PC-3 (cell line): ENCODE measurements at regions not wholly inside any gene's neighbourhood (a gene's known extent, or its start where the extent isn't known, plus 50 kb on each side); places are given as distances from the start of the nearest gene placed in this dataset.
"Not testable (repeated sequence)": the region's sequence is repeated elsewhere in the genome, so short reads cannot be mapped to it uniquely, and the experiment has no call there.

Source experiments
- ATAC-seq: fragments of 200-7000 bp; cut with Tn5 transposase; 2 replicates; pipeline ENCODE4 v1.9.1; 2020; ENCODE audit warnings: mild to moderate bottlenecking, moderate library complexity
- BruUV-seq: library from RNA; stranded (reverse); fragments of 400-500 nt; replicated peaks from 2 replicates; lab custom pipeline; 2021; lab: Mats Ljungman, UMichigan
- CTCF ChIA-PET: fragments of 300-600 bp; sonication (Branson Sonifier 250); formaldehyde crosslinking; loops from one replicate; lab custom pipeline; 2022; ENCODE audit warnings: antibody characterized with exemption; lab: Charles Lee
- POLR2A ChIA-PET: fragments of 300-600 bp; sonication (Branson Sonifier 250); formaldehyde crosslinking; loops from one replicate; lab custom pipeline; 2022; ENCODE audit warnings: antibody characterized with exemption; ENCODE audit not compliant: unreplicated experiment; lab: Charles Lee
- DNase-seq: peaks from one replicate; pipeline ENCODE4 v3.0.0-alpha.2; 2015
- H2AFZ ChIP-seq: fragments of 300-600 bp; sonication (generic); 2 replicates; pipeline ENCODE4 v1.6.0; 2016; ENCODE audit warnings: antibody characterized with exemption, low read length
- H3F3A ChIP-seq: fragments of 300-600 bp; sonication (generic); one replicate; pipeline ENCODE4 v1.6.0; 2017; ENCODE audit warnings: antibody characterized with exemption, low read length, control low read depth, mild to moderate bottlenecking; ENCODE audit not compliant: unreplicated experiment
- H3K27ac ChIP-seq: fragments of 300-600 bp; sonication (generic); 2 replicates; pipeline ENCODE4 v1.5.1; 2016; ENCODE audit warnings: mild to moderate bottlenecking, low read length
- H3K27me3 ChIP-seq: fragments of 300-600 bp; sonication (generic); 2 replicates; pipeline ENCODE4 v1.6.1; 2016; ENCODE audit warnings: low read length, mixed read lengths
- H3K36me3 ChIP-seq: fragments of 300-600 bp; sonication (generic); 2 replicates; pipeline ENCODE4 v1.6.1; 2016; ENCODE audit warnings: low read depth, mixed run types, low read length, mixed read lengths
- H3K4me1 ChIP-seq: fragments of 300-600 bp; sonication (generic); 2 replicates; pipeline ENCODE4 v1.5.1; 2016; ENCODE audit warnings: low read length; ENCODE audit not compliant: insufficient read depth
- H3K4me2 ChIP-seq: fragments of 300-600 bp; sonication (generic); 2 replicates; pipeline ENCODE4 v1.6.0; 2016; ENCODE audit warnings: low read length
- H3K4me3 ChIP-seq: fragments of 300-600 bp; sonication (generic); 2 replicates; pipeline ENCODE4 v1.5.1; 2016; ENCODE audit warnings: mild to moderate bottlenecking, low read length, mixed read lengths
- H3K79me2 ChIP-seq: fragments of 300-600 bp; sonication (generic); 2 replicates; pipeline ENCODE4 v1.6.1; 2017; ENCODE audit warnings: low read length, mixed read lengths
- H3K9ac ChIP-seq: fragments of 300-600 bp; sonication (generic); 2 replicates; pipeline ENCODE4 v1.6.0; 2016; ENCODE audit warnings: mild to moderate bottlenecking, low read length
- H3K9me2 ChIP-seq: fragments of 300-600 bp; sonication (generic); replicated peaks from 2 replicates; pipeline ENCODE4 v1.6.1; 2016; ENCODE audit warnings: mixed run types, low read length, mixed read lengths
- H3K9me3 ChIP-seq: fragments of 300-600 bp; sonication (generic); 2 replicates; pipeline ENCODE4 v1.6.1; 2016; ENCODE audit warnings: low read length, mixed read lengths
- H4K20me1 ChIP-seq: fragments of 300-600 bp; sonication (generic); 2 replicates; pipeline ENCODE4 v1.6.1; 2016; ENCODE audit warnings: low read length, mixed read lengths
- CTCF ChIP-seq: fragments of 300-600 bp; sonication (generic); conservative IDR thresholded peaks from 2 replicates; pipeline ENCODE4 v1.5.1; 2017; ENCODE audit warnings: antibody characterized with exemption, low read depth, mild to moderate bottlenecking, low read length
- EZH2 ChIP-seq: fragments of 300-600 bp; sonication (generic); IDR thresholded peaks from one replicate; pipeline ENCODE4 v1.6.1; 2017; ENCODE audit warnings: antibody characterized with exemption, mild to moderate bottlenecking, low read length; ENCODE audit not compliant: unreplicated experiment
- EZH2phosphoT487 ChIP-seq: fragments of 300-600 bp; sonication (generic); IDR thresholded peaks from 2 replicates; pipeline ENCODE4 v1.6.1; 2018; ENCODE audit warnings: mild to moderate bottlenecking, antibody characterized with exemption, low read length, borderline replicate concordance
- intact Hi-C: fragments of 100-400 bp; cut with micrococcal nuclease; formaldehyde crosslinking; loops from 2 replicates; pipeline ENCODE4 v1.9.0; 2023

- H3K4me2 ChIP-seq, result no peak overlapping the region
- H3K79me2 ChIP-seq, result no peaks in the 10 kb centered on the region
- H3K4me1 ChIP-seq, result no peaks in the 10 kb centered on the region
- H3K9me2 ChIP-seq, result no peaks in the 10 kb centered on the region
- BruUV-seq, result no TSS peak
- no peaks in the 10 kb centered on the region for H4K20me1 ChIP-seq
- ATAC-seq (no peak), DNase-seq (no peak)
- no peak overlapping the region for H3K9ac ChIP-seq
- H2AFZ ChIP-seq, result no peak overlapping the region
- intact Hi-C loops, result no loop called here
- POLR2A ChIA-PET, result no interaction called here
- H3K27ac ChIP-seq, result no peak overlapping the region
- TF ChIP-seq EZH2 (no peak), EZH2phosphoT487 (no peak), CTCF (no peak)
- CTCF ChIA-PET, result no interaction called here
- H3K4me3 ChIP-seq, result no peak overlapping the region
- H3K27me3 ChIP-seq, result no peaks in the 10 kb centered on the region
- H3F3A ChIP-seq, result no peaks in the 10 kb centered on the region
- H3K9me3 ChIP-seq, result no peaks in the 10 kb centered on the region
- no peaks in the 10 kb centered on the region for H3K36me3 ChIP-seq
Measured at GRCh38 chr3:65138556-65138955, 450.8 kb upstream of the ADAMTS9 start.

- H3K4me2 ChIP-seq, CTCF ChIA-PET, POLR2A ChIA-PET: not testable (repeated sequence)
Measured at GRCh38 chr3:65133752-65134151, 446.0 kb upstream of the ADAMTS9 start.

GRCh38 chr3:65130782-65131181 lies 443.0 kb upstream of the ADAMTS9 start:
- Histone ChIP-seq H3K36me3 (no peaks in the 10 kb centered on the region), H3F3A (no peaks in the 10 kb centered on the region), H3K9me3 (no peaks in the 10 kb centered on the region), H3K27me3 (no peaks in the 10 kb centered on the region), H3K4me1 (no peaks in the 10 kb centered on the region), H4K20me1 (no peaks in the 10 kb centered on the region), H2AFZ (no peak overlapping the region), H3K9me2 (no peaks in the 10 kb centered on the region), H3K4me2 (no peak overlapping the region), H3K9ac (no peak overlapping the region), H3K4me3 (no peak overlapping the region), H3K79me2 (no peaks in the 10 kb centered on the region), H3K27ac (no peak overlapping the region)
- TF ChIP-seq EZH2phosphoT487, result no peak
- no peak for TF ChIP-seq CTCF
- TF ChIP-seq EZH2, result no peak
- no TSS peak for BruUV-seq
- intact Hi-C loops, result no loop called here
- ChIA-PET CTCF (no interaction called here), POLR2A (no interaction called here)
- ATAC-seq (no peak), DNase-seq (no peak)

More at GRCh38 chr3:65133752-65134151, 446.0 kb upstream of the ADAMTS9 start:
- H3K36me3 ChIP-seq, H3K27me3 ChIP-seq, H3K9me3 ChIP-seq, H3K9ac ChIP-seq, H3K4me3 ChIP-seq, H3K9me2 ChIP-seq, intact Hi-C loops, BruUV-seq, H3K27ac ChIP-seq, H3F3A ChIP-seq, H4K20me1 ChIP-seq, H2AFZ ChIP-seq, H3K4me1 ChIP-seq, H3K79me2 ChIP-seq, ATAC-seq, DNase-seq: not testable (repeated sequence)
